GM12864 (cell line): ENCODE measurements at regions not wholly inside any gene's neighbourhood (a gene's known extent, or its start where the extent isn't known, plus 50 kb on each side); places are given as distances from the start of the nearest gene placed in this dataset.

Experiments used
- DNase-seq: peaks from one replicate; pipeline ENCODE4 v3.0.0-alpha.2; 2011; ENCODE audit warnings: low read depth
- H3K4me3 ChIP-seq: 2 replicates; pipeline ENCODE4 v1.5.1; 2011; ENCODE audit warnings: mild to moderate bottlenecking, low read depth, low read length, control low read depth
- TF ChIP-seq, protein P1 (sequence below): IDR thresholded peaks from 2 replicates; pipeline ENCODE4 v1.5.1; 2011; ENCODE audit warnings: low read depth, mild to moderate bottlenecking, moderate library complexity, low read length, control low read depth, inconsistent platforms; ENCODE audit errors: missing control alignments

DNA sequence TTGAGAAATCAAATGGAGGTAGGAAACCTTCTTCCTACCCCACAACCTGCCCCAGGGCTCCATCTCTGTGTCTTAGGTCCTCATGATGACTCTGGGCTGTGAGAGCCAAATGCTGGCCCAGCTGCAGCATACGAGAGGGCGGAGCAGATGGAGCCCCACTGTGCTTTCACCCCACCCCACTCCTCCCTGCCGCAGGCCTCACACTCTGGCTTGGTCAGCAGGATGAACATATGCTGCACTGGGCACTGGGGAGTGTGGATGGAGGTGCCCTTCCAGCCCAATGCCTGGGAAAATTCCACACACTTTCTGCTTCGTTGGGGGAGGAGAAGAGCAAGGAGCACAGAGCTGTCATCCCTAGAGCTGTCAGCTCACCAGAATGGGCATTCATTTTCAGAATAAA is 271.6 kb upstream of the CADM1 start:
- no peak overlapping the region for H3K4me3 ChIP-seq
- TF ChIP-seq, protein P1, sequence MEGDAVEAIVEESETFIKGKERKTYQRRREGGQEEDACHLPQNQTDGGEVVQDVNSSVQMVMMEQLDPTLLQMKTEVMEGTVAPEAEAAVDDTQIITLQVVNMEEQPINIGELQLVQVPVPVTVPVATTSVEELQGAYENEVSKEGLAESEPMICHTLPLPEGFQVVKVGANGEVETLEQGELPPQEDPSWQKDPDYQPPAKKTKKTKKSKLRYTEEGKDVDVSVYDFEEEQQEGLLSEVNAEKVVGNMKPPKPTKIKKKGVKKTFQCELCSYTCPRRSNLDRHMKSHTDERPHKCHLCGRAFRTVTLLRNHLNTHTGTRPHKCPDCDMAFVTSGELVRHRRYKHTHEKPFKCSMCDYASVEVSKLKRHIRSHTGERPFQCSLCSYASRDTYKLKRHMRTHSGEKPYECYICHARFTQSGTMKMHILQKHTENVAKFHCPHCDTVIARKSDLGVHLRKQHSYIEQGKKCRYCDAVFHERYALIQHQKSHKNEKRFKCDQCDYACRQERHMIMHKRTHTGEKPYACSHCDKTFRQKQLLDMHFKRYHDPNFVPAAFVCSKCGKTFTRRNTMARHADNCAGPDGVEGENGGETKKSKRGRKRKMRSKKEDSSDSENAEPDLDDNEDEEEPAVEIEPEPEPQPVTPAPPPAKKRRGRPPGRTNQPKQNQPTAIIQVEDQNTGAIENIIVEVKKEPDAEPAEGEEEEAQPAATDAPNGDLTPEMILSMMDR = no peak
- no peak for DNase-seq

DNA sequence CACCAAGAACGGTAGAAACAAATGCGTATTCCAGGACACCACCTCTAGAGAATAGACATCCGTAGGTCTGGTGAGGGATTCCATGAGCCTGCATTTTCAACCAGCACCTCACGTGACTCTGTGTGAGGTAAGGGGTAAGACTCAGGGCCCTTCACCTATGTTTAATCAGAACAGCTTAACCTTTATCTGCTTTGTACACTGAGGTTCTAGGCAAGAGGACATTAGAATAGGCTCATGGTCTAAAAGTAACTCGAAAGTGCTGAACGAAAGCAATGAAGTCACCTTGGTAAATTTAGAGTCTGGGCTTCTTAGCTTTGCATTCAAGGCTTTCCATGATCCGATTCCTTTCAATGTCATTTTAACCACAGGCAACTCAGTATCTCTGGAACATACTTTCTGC is 270.5 kb upstream of the CADM1 start:
- no peak for DNase-seq
- TF ChIP-seq, protein P1 = no peak
- H3K4me3 ChIP-seq = no peak overlapping the region

- no peak overlapping the region for H3K4me3 ChIP-seq
- DNase-seq = no peak
- TF ChIP-seq, protein P1 = no peak
Observed at GRCh38 chr11:115769891-115770290, 265.7 kb upstream of the CADM1 start.

GRCh38 chr11:115767883-115768282 is 263.7 kb upstream of the CADM1 start:
- TF ChIP-seq, protein P1 = no peak
- H3K4me3 ChIP-seq = no peak overlapping the region
- no peak for DNase-seq

GRCh38 chr11:115767047-115767802 is 263.0 kb upstream of the CADM1 start:
- TF ChIP-seq, protein P1 = no peak
- H3K4me3 ChIP-seq = no peak overlapping the region
- no peak for DNase-seq

DNA sequence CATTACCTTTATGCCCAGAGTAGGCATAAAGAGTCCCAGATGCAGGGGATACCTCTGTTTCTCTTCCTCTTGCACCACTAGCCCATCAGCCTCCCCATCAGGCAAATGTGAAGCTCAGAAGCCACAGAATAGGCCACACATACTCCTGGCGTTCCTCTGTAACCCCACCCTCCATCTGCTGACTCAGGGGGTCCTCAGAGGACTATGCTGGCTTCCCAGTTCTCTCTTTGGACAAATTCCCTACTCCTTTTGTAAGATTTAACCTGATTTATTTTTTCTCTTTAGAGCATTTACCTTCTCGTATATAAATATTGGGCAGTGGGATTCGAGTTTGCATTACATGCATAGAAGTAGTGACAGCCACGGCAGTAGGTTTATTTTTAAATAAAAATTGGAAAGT is 262.3 kb upstream of the CADM1 start:
- H3K4me3 ChIP-seq = no peak overlapping the region
- TF ChIP-seq, protein P1 = no peak

DNA sequence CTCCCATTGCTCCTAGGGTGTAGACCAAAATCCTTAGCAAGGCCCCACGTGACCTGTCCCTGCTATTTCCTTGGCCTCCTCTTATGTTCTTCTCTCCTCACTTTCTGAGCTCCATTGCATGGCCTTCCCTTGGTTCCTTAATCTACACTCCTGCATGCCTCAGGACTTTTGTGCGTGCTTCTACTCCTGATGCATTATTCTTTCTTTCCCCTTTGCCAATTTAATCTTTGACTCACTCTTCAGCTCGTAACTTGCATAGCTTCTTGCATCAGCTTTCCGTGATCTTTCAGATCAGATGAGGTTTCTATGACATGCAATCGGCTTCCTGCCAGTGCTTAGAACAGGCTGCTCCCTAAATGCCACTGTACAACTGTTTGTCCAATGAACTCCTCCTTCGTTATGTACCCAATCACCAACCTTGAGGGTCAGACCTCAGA is 261.6 kb upstream of the CADM1 start:
- DNase-seq = no peak
- H3K4me3 ChIP-seq = no peak overlapping the region
- TF ChIP-seq, protein P1 = no peak

More for the DNA sequence above, 262.3 kb upstream of the CADM1 start:
- DNase-seq = no peak
